Neural cell (in vitro differentiated cells): ENCODE measurements at regions not wholly inside any gene's neighbourhood (a gene's known extent, or its start where the extent isn't known, plus 50 kb on each side); places are given as distances from the start of the nearest gene placed in this dataset.

Experiments
- RAD21 ChIP-seq: fragments of 450-650 bp; conservative IDR thresholded peaks from 2 replicates; pipeline ENCODE4 v1.6.1; 2014; ENCODE audit warnings: antibody characterized with exemption, mild to moderate bottlenecking, moderate library complexity
- TF ChIP-seq, protein P1 (sequence below): fragments of 450-650 bp; IDR thresholded peaks from 2 replicates; pipeline ENCODE4 v1.5.1; 2014; ENCODE audit warnings: antibody characterized with exemption, mild to moderate bottlenecking, moderate library complexity; ENCODE audit not compliant: poor library complexity, severe bottlenecking

DNA sequence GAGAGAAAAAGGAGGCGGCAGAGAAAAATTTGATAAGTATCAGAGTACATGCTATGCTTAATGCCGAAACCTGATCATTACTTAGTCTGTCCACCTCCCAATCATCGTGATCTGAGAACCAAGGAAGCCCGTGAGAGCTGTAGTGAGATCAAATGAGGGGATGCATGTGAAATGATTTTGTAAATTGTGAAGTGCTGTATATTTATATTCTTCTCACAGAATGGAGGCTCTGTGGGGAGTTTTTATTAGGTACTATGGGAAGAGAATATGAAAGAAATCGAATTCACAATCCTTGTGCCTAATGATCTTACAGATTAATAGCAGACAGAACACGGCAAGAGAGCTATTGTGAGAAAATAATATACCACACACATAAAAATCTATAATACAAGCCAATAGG lies 115.5 kb downstream of the LYPLAL1 start:
- no peak for TF ChIP-seq RAD21
- TF ChIP-seq, protein P1, sequence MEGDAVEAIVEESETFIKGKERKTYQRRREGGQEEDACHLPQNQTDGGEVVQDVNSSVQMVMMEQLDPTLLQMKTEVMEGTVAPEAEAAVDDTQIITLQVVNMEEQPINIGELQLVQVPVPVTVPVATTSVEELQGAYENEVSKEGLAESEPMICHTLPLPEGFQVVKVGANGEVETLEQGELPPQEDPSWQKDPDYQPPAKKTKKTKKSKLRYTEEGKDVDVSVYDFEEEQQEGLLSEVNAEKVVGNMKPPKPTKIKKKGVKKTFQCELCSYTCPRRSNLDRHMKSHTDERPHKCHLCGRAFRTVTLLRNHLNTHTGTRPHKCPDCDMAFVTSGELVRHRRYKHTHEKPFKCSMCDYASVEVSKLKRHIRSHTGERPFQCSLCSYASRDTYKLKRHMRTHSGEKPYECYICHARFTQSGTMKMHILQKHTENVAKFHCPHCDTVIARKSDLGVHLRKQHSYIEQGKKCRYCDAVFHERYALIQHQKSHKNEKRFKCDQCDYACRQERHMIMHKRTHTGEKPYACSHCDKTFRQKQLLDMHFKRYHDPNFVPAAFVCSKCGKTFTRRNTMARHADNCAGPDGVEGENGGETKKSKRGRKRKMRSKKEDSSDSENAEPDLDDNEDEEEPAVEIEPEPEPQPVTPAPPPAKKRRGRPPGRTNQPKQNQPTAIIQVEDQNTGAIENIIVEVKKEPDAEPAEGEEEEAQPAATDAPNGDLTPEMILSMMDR = no peak
